B cell (primary cell): ENCODE measurements at regions not wholly inside any gene's neighbourhood (a gene's known extent, or its start where the extent isn't known, plus 50 kb on each side); places are given as distances from the start of the nearest gene placed in this dataset.

ENCODE experiments used
- ATAC-seq: fragments of 200-7000 bp; cut with Tn5 transposase; one replicate; pipeline ENCODE4 v1.10.0; 2021; ENCODE audit warnings: low read depth, mild to moderate bottlenecking, moderate number of reproducible peaks, moderate library complexity
- CTCF ChIA-PET: fragments of 350-600 bp; sonication (Branson Sonifier 250); formaldehyde crosslinking; loops from one replicate; lab custom pipeline; 2021; ENCODE audit warnings: antibody characterized with exemption, inconsistent platforms; lab: Charles Lee
- POLR2A ChIA-PET: fragments of 350-600 bp; sonication (Branson Sonifier 250); formaldehyde crosslinking; loops from one replicate; lab custom pipeline; 2021; ENCODE audit warnings: antibody characterized with exemption; lab: Charles Lee
- DNase-seq: peaks from one replicate; pipeline ENCODE4 v3.0.0; 2013
- H2AFZ ChIP-seq: 2 replicates; pipeline ENCODE4 v1.6.1; 2012; ENCODE audit warnings: mild to moderate bottlenecking, low read depth, low read length; ENCODE audit not compliant: insufficient read depth, poor library complexity, severe bottlenecking
- H3K27ac ChIP-seq, 2 donors: 1 replicate in 1 of 2; 2 replicates in 1 of 2; pipeline ENCODE4 v1.5.1; 2012 to 2013; ENCODE audit warnings: low read length in 2 of 2, mild to moderate bottlenecking in 2 of 2, moderate library complexity in 1 of 2
- H3K27me3 ChIP-seq, 4 experiments: fragments of 200-600 bp in 1 of 4; sonication (generic) in 1 of 4; replicated peaks in 1 of 4; 1 replicate in 2 of 4; 2 replicates in 2 of 4; pipeline versions ENCODE4 v1.6.1 to v1.7.0; 2013 to 2016; ENCODE audit warnings: low read length in 3 of 4, mild to moderate bottlenecking in 2 of 4, mixed read lengths in 1 of 4, moderate library complexity in 1 of 4; ENCODE audit not compliant: insufficient read depth in 4 of 4, control insufficient read depth in 3 of 4; ENCODE audit errors: control extremely low read depth in 1 of 4
- H3K36me3 ChIP-seq, 2 experiments: replicated peaks in 1 of 2; 1 replicate in 1 of 2; 2 replicates in 1 of 2; pipeline versions ENCODE4 v1.6.1 to v1.7.1; 2013; ENCODE audit warnings: low read length in 1 of 2; ENCODE audit not compliant: insufficient read depth in 2 of 2, control insufficient read depth in 1 of 2; ENCODE audit errors: control extremely low read depth in 1 of 2, extremely low read depth in 1 of 2
- H3K4me1 ChIP-seq, 2 donors: fragments of 200-600 bp in 1 of 2; sonication (generic) in 1 of 2; 1 replicate in 1 of 2; 2 replicates in 1 of 2; pipeline versions ENCODE4 v1.5.1 to v1.6.1; 2013 to 2017; ENCODE audit warnings: low read length in 2 of 2; ENCODE audit not compliant: control insufficient read depth in 2 of 2, insufficient read depth in 2 of 2
- H3K4me2 ChIP-seq: replicated peaks from 2 replicates; pipeline ENCODE3; 2012; ENCODE audit warnings: mild to moderate bottlenecking, low read depth, low read length; ENCODE audit not compliant: poor library complexity, severe bottlenecking
- H3K4me3 ChIP-seq, 5 experiments: fragments of 200-600 bp in 1 of 5; sonication (generic) in 1 of 5; 1 replicate in 3 of 5; 2 replicates in 2 of 5; pipeline versions ENCODE4 v1.5.1 to v1.7.0; 2011 to 2016; ENCODE audit warnings: low read length in 4 of 5, mild to moderate bottlenecking in 4 of 5, low read depth in 2 of 5, control low read depth in 1 of 5, moderate library complexity in 1 of 5; ENCODE audit not compliant: insufficient read depth in 1 of 5; ENCODE audit errors: control extremely low read depth in 1 of 5, extremely low read depth in 1 of 5
- H3K79me2 ChIP-seq: fragments of 200-600 bp; sonication (generic); one replicate; pipeline ENCODE4 v1.6.0; 2016; ENCODE audit warnings: low read length; ENCODE audit not compliant: control insufficient read depth, insufficient read depth
- H3K9ac ChIP-seq: fragments of 200-600 bp; sonication (generic); 2 replicates; pipeline ENCODE4 v1.6.1; 2017; ENCODE audit warnings: mild to moderate bottlenecking, low read length, moderate library complexity
- H3K9me3 ChIP-seq, 3 donors: one replicate each; pipeline versions ENCODE4 v1.6.1 to v1.7.1; 2013; ENCODE audit warnings: low read length in 2 of 3; ENCODE audit not compliant: control insufficient read depth in 2 of 3, insufficient read depth in 1 of 3; ENCODE audit errors: control extremely low read depth in 1 of 3
- H4K20me1 ChIP-seq: 2 replicates; pipeline ENCODE4 v1.6.0; 2012; ENCODE audit warnings: mild to moderate bottlenecking, low read length; ENCODE audit not compliant: insufficient read depth, control insufficient read depth, poor library complexity, severe bottlenecking
- H3K27ac Mint-ChIP-seq: one replicate; pipeline ENCODE4 v1.8.0; 2021; ENCODE audit warnings: mixed read lengths
- H3K27me3 Mint-ChIP-seq: one replicate; pipeline ENCODE4 v1.8.0; 2021; ENCODE audit warnings: mixed read lengths
- H3K4me1 Mint-ChIP-seq: one replicate; pipeline ENCODE4 v1.8.0; 2021; ENCODE audit warnings: mixed read lengths
- H3K4me3 Mint-ChIP-seq: one replicate; pipeline ENCODE4 v1.8.0; 2021; ENCODE audit warnings: mixed read lengths
- H3K9me3 Mint-ChIP-seq: one replicate; pipeline ENCODE4 v1.8.0; 2022; ENCODE audit warnings: mixed read lengths; ENCODE audit not compliant: insufficient read depth
- EZH2 ChIP-seq: IDR thresholded peaks from 2 replicates; pipeline ENCODE4 v1.6.1; 2012; ENCODE audit warnings: borderline replicate concordance, low read depth, mild to moderate bottlenecking, moderate library complexity, low read length; ENCODE audit not compliant: insufficient read depth, poor library complexity, severe bottlenecking
- WGBS: methylation state at CpG from one replicate; pipeline ENCODE4 v1.1.5; 2013; ENCODE audit warnings: missing lambda C conversion rate; ENCODE audit not compliant: insufficient coverage; 5-methylcytosine and 5-hydroxymethylcytosine counted together
- intact Hi-C: fragments of 100-400 bp; cut with micrococcal nuclease; formaldehyde crosslinking; loops from one replicate; pipeline ENCODE4 v1.10.0; 2022
- TF ChIP-seq, protein P1 (sequence below): fragments of 200-600 bp; IDR thresholded peaks from one replicate; pipeline ENCODE4 v1.8.0; 2022; ENCODE audit warnings: antibody characterized with exemption, mild to moderate bottlenecking

DNA sequence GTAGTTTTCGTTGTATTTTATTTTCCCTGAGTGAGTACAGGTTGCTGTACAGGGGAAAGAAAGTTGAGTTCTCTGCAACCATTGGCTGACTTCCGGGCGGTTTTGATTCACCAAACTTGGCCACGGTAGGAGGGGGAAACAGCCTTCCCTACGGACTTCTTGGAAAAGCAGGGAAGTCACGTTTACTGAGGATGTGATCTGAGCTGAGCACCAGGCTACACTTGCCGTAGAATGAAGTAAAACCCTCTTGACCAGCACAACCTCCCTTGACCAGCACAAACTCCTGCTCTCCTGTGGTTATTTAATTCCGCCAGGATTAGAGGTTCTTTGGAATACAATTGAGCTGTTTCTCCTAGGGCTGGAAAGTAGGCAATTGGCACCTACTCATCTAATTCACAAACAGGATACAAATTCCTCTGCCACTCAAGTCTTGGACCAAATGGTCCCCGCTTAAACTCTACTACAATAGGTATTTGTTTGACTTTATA, 242.0 kb upstream of the RBFOX1 start:
- ChIA-PET CTCF (no interaction called here), POLR2A (no interaction called here)
- Mint-ChIP-seq H3K4me1 (no peaks in the 10 kb centered on the region), H3K9me3 (peaks cover 8% of the 10 kb centered on the region), H3K27me3 (no peaks in the 10 kb centered on the region), H3K27ac (no peak overlapping the region), H3K4me3 (no peak overlapping the region)
- Histone ChIP-seq H3K9ac (no peak overlapping the region), H3K27ac (no peak overlapping the region), H3K27me3 (peaks cover 0 to 3% (median 0%) of the 10 kb centered on the region in 4 experiments), H4K20me1 (no peaks in the 10 kb centered on the region), H3K4me3 (no peak overlapping the region), H2AFZ (no peak overlapping the region), H3K4me1 (no peaks in the 10 kb centered on the region), H3K36me3 (no peaks in the 10 kb centered on the region), H3K79me2 (no peaks in the 10 kb centered on the region), H3K4me2 (no peak overlapping the region), H3K9me3 (no peaks in the 10 kb centered on the region)
- DNase-seq: no peak
- 0% methylated on average over 4 of the region's 9 CpGs for WGBS
- intact Hi-C loops: no loop called here
- TF ChIP-seq, protein P1, sequence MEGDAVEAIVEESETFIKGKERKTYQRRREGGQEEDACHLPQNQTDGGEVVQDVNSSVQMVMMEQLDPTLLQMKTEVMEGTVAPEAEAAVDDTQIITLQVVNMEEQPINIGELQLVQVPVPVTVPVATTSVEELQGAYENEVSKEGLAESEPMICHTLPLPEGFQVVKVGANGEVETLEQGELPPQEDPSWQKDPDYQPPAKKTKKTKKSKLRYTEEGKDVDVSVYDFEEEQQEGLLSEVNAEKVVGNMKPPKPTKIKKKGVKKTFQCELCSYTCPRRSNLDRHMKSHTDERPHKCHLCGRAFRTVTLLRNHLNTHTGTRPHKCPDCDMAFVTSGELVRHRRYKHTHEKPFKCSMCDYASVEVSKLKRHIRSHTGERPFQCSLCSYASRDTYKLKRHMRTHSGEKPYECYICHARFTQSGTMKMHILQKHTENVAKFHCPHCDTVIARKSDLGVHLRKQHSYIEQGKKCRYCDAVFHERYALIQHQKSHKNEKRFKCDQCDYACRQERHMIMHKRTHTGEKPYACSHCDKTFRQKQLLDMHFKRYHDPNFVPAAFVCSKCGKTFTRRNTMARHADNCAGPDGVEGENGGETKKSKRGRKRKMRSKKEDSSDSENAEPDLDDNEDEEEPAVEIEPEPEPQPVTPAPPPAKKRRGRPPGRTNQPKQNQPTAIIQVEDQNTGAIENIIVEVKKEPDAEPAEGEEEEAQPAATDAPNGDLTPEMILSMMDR: no peak
- no peak for TF ChIP-seq EZH2
- no peak for ATAC-seq

DNA sequence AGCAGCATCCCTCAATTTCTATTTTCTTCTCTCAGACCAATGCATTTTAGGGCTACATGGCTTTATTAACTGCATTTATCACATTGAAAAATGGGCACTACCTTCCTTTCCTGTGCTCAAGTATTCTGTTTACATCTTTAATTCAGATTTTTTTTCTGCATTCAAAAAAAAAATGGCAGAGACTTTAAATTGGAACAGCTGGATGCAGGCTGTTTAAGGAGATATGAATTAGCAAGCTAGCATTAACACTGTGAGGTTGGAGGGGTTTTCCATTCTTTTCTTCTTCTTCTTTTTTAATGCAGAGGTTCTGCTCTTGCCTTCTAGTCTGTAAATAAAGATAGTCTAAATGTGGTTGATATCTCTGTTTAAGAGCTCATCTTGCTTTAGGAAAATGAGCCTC, 242.9 kb upstream of the RBFOX1 start:
- no peak overlapping the region for H3K27ac ChIP-seq
- CTCF ChIA-PET: no interaction called here
- H3K9ac ChIP-seq: no peak overlapping the region
- H2AFZ ChIP-seq: no peak overlapping the region
- intact Hi-C loops: no loop called here
- H3K4me1 ChIP-seq: no peaks in the 10 kb centered on the region
- Mint-ChIP-seq H3K4me3 (no peak overlapping the region), H3K27ac (no peak overlapping the region), H3K4me1 (no peaks in the 10 kb centered on the region), H3K9me3 (peaks cover 8% of the 10 kb centered on the region), H3K27me3 (no peaks in the 10 kb centered on the region)
- H3K79me2 ChIP-seq: no peaks in the 10 kb centered on the region
- H3K4me2 ChIP-seq: no peak overlapping the region
- DNase-seq (no peak), ATAC-seq (no peak)
- POLR2A ChIA-PET: no interaction called here
- no peak overlapping the region for H3K4me3 ChIP-seq
- no peak for TF ChIP-seq EZH2
- TF ChIP-seq, protein P1: no peak
- peaks cover 0 to 3% (median 0%) of the 10 kb centered on the region in 4 experiments for H3K27me3 ChIP-seq
- no peaks in the 10 kb centered on the region for H3K36me3 ChIP-seq
- no peaks in the 10 kb centered on the region for H3K9me3 ChIP-seq
- no peaks in the 10 kb centered on the region for H4K20me1 ChIP-seq
